GM19438 (cell line): ENCODE measurements at regions not wholly inside any gene's neighbourhood (a gene's known extent, or its start where the extent isn't known, plus 50 kb on each side); places are given as distances from the start of the nearest gene placed in this dataset.
"Not testable (repeated sequence)": the region's sequence is repeated elsewhere in the genome, so short reads cannot be mapped to it uniquely, and the experiment has no call there.

ENCODE experiments used
- ATAC-seq: cut with Tn5 transposase; IDR thresholded peaks from one replicate; pipeline ENCODE4 v1.9.1; 2021; ENCODE audit warnings: low read depth; ENCODE audit not compliant: unreplicated experiment

GRCh38 chr9:30597608-30598007 lies 1786.8 kb upstream of the ACO1 start:
- ATAC-seq: no peak

DNA sequence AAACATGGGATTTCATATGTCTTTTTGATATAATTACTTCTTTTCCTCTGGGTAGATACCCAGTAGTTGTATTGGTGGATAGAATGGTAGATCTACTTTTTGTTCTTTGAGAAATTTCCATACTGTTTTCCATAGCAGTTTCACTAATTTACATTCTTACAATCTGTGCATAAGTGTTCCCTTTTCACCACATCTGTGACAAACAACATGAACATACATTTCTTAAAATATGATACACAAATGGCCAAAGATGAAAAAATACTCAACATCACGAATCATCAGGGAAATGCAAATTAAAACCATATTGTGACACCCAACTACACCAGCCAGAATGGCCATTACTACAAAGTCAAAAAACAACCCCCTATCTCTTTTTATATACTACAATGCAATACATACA lies 1778.5 kb upstream of the ACO1 start:
- no peak for ATAC-seq

DNA sequence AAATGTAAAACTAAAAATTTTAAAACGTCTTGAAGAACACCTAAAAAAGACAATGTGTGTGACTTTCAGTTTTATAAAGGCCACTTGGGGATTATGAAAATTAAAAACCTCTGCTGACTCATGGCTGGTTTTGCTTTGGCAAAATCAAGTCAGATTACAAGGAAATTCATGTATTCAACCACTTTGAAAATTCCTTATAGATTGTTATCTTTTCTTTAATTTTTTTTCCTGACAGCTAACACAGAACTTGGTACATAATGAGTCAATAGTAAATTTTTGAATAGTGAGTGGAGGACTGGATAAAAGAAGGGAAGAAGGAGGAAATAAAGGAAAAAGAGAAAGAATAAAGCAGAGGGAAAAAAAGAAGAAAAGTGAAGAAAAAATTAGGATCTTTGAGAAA lies 1774.7 kb upstream of the ACO1 start:
- no peak for ATAC-seq

- not testable (repeated sequence) for ATAC-seq
Observed at GRCh38 chr9:30616782-30617181, 1767.7 kb upstream of the ACO1 start.

DNA sequence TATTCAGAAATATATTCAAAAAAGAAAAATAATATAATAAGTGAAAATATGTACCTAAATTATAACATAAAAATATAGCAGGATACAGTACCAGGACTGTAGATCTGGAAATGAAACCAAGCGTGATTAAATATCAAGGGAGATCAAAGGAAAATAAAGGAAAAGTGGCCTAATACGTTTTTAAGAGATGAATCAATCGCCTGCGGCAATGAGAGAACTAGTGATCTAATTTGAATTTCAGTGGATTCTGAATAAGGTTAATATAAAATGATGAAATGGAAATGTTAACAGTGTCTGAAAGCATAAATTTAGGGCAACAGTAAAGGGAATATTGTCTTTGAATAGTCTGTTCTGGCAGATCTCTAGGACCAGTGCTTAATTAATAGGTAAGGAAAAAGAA lies 1761.9 kb upstream of the ACO1 start:
- ATAC-seq: no peak

GRCh38 chr9:30628915-30629567 lies 1755.4 kb upstream of the ACO1 start:
- ATAC-seq: no peak

DNA sequence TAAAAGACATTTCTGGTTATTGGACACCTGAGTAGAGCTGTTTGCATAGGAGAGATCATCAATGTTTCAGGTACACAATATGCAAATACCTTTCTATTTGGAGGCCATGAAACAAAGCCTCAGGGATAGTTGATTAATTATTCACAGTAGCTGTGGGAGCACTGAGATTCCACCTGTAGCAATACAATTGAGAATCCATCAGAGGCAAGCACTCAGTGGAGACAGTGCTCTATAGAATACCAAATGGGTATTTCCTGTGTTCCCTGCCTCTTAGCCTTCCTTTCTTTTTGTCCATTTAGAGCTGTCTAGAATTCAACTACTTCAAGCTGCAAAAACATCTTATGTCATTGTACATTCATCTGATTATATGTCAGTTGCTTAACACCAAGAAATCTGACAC lies 1754.0 kb upstream of the ACO1 start:
- ATAC-seq: no peak

- not testable (repeated sequence) for ATAC-seq
Observed at GRCh38 chr9:30646639-30647038, 1737.8 kb upstream of the ACO1 start.

- no peak for ATAC-seq
Observed at GRCh38 chr9:30661925-30662324, 1722.5 kb upstream of the ACO1 start.

DNA sequence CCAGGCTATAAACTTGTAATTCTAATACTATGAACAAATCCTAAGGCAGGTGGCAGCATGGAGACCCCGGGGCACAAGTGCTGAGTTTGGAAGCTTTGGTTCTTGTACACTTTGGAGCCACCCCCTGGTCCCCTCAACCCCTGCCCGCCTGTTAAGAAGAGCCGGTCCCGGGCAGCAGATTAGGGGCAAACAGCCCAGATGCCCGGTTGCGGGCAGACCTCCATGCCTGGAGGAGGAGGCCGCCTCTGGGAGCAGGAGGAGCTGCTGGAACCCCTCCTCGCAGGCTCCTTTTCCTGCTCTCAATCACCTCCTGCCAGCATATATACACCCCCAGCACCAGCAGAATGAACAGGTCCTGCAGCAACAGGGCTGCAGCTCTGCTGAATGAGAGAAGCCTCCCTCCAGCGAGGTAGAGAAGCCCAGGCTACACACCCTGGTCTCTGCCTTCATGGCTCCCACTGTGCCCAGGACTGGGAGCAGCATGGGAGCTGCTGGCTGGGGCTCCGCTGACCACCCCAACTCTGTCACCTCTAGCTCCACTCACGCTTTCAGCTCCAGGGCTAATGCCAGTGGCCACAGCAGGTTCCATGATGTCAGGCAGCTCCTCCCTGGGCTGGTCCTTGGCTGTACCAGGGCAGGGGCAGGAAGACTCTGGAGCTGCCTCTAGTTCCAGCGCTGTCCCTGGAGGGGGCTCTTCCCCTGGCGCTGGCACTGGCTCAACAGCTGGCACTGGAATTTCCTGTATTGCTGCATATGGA lies 1713.5 kb upstream of the ACO1 start:
- ATAC-seq: no peak

DNA sequence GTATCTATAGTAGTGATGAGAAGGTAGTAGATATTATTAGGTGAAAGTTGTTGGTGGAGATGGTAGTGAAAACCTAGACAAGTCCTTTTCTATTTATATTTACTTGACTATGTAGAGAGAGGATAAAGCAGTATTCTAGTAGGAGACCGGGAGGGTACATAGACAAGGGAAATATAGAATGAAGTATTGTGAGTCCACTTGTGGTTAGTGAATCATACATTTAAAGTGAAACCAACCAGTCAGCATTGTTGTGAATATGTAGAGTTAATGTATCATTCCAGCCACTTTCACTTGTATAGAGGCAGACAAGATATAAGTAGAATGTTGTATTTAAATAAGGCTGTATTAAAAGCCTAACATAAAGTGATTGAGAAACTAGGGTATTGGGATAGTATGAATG lies 1711.3 kb upstream of the ACO1 start:
- ATAC-seq: no peak

DNA sequence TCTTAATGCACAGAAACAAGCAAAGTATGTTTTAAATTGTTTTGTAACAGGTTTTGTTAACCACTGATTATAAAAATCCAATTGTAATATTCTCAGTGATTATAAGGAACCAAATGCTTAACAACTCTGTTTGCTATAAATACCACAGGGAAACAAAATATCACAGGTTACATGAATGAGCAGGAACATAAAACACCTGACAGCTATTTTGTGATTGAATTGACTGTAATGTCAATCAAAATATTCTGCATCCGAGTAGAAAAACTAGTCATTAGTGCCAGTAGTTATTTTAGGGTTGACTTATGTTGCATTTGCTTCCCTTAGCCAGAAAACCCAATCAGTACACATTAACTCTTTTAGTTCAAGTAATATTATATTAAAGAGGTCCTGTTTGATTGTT lies 1707.8 kb upstream of the ACO1 start:
- no peak for ATAC-seq

- no peak for ATAC-seq
Observed at GRCh38 chr9:30677221-30677620, 1707.2 kb upstream of the ACO1 start.

GRCh38 chr9:30688801-30689200 lies 1695.6 kb upstream of the ACO1 start:
- no peak for ATAC-seq

DNA sequence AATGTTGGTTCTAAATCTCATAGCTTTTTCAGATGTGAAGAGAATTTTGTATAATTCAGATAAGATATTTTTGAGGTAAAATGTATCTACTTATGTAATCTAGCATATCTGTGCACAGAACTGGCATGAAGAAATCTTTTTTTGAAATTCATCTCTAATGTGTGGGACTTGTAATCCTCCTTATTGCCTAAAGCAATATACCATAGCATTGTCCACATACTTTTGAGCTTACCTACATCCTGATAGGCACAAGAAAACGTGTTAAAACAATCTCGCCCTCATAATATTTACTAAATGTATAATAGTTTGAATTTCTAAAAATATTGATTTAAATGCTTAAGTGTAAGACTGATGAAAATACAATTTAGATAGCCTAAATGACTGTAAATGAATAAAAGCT lies 1686.5 kb upstream of the ACO1 start:
- ATAC-seq: no peak

- ATAC-seq: no peak
Observed at GRCh38 chr9:30711591-30711990, 1672.9 kb upstream of the ACO1 start.

GRCh38 chr9:30713243-30713642 lies 1671.2 kb upstream of the ACO1 start:
- ATAC-seq: no peak

- ATAC-seq: no peak
Observed at GRCh38 chr9:30714389-30714788, 1670.1 kb upstream of the ACO1 start.

DNA sequence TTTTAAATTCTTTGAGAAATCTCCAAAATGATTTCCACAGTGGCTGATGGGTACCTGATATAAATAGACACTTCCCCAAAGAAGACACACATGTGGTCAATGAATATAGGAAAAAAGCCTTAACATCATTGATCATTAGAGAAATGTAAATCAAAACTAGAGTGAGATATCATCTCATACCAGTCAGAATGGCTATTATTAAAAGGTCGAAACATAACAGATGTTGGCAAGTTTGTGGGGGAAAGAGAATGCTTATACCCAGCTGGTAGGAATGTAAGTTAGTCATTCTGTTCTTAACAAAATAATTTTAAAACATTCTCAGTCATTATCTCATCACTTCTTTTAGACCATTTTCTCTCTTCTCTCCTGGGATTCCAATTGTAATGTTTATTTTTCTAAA lies 1666.0 kb upstream of the ACO1 start:
- ATAC-seq: no peak

DNA sequence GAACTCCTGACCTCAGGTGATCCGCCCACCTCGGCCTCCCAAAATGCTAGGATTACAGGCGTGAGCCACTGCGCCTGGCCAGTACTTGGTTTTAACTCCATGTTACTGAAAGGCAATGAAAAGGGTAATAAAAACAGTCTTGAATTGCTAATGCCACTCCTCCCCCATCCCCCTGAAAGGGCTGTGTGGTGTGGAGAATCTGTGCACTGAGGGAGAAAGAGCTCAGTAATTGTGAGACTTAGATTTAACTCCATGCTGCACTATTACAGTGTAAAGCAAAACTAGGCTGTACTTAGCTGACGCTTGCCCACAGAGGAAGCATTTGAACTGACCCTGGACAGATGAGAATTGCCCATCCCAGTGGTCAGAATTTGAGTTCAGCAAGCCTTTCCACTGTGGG lies 1662.4 kb upstream of the ACO1 start:
- no peak for ATAC-seq

GRCh38 chr9:30723656-30724055 lies 1660.8 kb upstream of the ACO1 start:
- ATAC-seq: no peak

DNA sequence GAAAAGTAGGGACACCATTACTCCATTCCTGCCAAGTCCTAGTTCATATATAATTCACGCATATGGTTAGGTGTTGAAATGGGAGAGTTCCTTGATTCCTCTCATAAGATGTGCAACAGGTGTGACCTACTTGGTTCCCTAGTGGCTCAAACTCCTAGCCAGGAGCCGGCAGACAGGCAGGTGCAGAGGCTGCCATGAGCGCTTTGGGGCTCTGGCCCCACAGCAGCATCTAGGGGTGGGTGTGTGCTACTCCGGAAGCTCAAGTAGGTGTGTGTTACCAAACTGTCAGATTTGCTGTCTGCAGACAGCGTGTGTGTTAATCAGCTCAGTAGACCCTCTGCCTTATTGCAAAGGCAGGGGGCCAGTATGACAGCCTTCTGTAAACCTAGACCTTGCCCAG lies 1652.4 kb upstream of the ACO1 start:
- ATAC-seq: no peak
